HG03457 (cell line): ENCODE measurements at regions not wholly inside any gene's neighbourhood (a gene's known extent, or its start where the extent isn't known, plus 50 kb on each side); places are given as distances from the start of the nearest gene placed in this dataset.

Experiments used
- ATAC-seq: cut with Tn5 transposase; IDR thresholded peaks from one replicate; pipeline ENCODE4 v1.9.1; 2021; ENCODE audit warnings: moderate number of reproducible peaks; ENCODE audit not compliant: unreplicated experiment

DNA sequence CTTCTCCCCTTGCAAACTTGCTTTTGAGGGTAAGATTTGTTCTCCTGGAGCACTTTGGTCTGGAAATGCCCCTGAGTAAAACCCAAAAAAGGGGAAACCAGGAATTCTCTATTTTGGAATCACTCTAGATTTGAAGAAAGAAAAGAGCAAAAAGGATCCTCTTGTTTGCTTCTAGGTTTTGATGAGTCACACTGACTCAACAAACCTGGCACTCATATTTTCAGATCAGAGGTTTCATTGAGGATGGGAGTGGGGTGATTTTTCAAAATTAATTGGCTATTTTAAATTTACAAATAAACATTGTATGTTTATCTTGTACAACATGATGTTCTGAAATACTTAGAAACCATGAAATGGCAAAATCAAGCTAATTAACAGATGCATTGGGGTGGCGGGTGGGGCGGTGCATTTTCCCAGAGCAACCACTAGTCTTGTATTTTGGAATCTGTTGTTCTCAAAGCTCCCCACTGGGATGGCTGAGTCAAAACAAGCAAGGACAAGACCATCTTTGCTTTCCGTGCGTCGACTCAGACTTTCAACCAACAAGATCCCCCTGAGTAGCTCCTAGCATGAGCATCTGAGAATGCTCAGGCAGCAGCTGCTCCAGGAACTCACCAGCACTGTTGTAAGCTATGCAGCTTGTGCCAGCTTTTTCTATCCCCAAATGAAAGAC lies 451.4 kb downstream of the WDR72 start:
- no peak for ATAC-seq

DNA sequence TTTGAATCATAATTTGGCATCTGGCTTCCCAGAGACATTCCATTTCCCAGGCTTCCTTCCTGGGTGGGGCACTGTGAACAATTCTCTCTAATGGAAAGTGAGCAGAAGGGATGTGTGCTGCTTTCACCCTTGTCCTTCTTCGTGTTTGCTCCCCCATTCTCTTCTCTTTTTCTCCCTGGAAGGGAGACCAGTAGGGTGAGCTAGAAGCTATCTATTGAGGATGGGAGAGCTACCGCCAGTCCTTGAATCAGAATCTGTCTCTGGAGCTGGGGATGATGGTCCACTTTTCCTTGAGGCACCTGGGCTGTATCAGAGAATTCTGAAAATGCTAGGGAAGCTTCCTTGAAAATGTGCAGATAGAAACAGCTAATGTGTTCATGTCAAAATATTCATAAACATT lies 453.9 kb downstream of the WDR72 start:
- no peak for ATAC-seq

GRCh38 chr15:53305101-53305500 lies 454.4 kb downstream of the WDR72 start:
- no peak for ATAC-seq

GRCh38 chr15:53297828-53298227 lies 461.6 kb downstream of the WDR72 start:
- ATAC-seq = no peak

GRCh38 chr15:53296603-53297002 lies 462.9 kb downstream of the WDR72 start:
- no peak for ATAC-seq

DNA sequence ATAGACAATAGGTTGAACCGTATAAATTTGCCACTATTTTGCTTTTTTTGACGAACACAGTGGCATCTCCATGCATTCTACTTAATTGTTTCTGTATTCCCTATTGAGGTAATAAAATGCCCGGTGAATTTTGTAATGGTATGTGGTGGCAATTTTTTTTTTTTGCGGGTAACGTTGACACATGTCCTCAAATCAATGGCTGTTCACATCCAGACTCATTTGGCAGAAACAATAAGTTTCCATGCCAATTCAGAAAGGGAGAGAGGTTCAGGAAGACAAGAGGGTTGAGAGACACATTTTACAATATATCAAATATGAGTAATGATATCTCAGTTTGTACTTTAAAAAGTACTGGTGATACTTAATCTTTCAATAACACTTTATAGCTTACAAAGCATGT lies 463.9 kb downstream of the WDR72 start:
- no peak for ATAC-seq

GRCh38 chr15:53288542-53288941 lies 470.9 kb downstream of the WDR72 start:
- ATAC-seq = no peak

DNA sequence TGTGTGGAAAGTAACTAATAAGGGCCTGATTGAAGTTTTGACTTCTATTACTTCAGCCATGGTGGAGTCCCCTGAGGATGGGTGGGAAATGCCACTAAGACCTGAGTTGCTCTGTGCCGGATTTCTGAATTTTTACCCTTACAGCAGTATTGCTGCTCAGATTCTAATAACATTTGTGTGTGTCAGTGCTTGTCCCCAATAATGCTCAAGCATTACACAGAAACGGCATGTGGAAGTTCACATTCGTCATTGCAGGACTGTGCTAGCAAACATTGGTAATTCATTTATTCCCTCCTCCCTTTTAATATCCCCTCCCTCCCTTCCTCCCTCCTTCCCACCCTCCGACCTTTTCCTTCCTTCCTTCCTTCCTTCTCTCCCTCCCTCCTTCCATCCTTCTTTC lies 484.5 kb upstream of the ONECUT1 start:
- ATAC-seq = no peak

GRCh38 chr15:53272116-53272515 lies 482.0 kb upstream of the ONECUT1 start:
- no peak for ATAC-seq

GRCh38 chr15:53266176-53266575 lies 476.0 kb upstream of the ONECUT1 start:
- no peak for ATAC-seq

DNA sequence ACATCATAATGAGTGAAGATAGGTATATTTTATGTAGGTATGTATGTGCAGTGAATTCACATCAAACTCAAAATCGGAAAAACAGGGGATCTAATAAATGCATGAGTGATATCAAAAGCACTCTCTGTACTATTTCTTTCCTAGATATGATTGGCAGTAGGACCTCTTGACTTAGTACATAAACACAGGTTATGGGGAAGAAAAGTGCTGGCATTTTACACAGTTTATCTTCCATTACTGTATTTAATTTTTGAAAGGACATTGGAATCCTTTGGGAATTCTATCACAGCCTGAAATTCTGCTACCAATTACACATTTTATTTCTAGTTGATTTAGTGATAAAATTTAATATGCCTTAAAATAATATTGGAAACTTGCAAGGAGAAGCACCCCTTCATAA lies 470.5 kb upstream of the ONECUT1 start:
- no peak for ATAC-seq

DNA sequence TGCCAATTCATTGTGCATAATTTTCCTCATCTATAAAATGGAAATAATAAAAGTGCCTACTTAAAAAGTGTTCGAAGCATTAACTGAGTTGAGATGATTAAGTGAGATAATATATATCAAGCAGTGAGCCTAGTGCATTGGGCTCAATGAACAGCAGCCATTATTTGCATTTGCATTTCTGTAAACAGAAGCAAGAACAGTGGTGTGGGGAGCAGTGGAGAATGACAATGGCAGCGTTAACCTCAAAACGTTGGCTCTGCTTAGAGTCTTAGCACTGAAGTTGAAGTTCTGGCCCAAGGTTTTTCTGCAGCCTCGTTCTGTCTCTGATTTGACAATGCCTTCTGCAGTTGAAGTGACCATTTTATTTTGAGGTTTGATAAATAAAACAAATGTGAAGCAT lies 466.3 kb upstream of the ONECUT1 start:
- no peak for ATAC-seq

GRCh38 chr15:53256043-53256442 lies 465.9 kb upstream of the ONECUT1 start:
- ATAC-seq = no peak

DNA sequence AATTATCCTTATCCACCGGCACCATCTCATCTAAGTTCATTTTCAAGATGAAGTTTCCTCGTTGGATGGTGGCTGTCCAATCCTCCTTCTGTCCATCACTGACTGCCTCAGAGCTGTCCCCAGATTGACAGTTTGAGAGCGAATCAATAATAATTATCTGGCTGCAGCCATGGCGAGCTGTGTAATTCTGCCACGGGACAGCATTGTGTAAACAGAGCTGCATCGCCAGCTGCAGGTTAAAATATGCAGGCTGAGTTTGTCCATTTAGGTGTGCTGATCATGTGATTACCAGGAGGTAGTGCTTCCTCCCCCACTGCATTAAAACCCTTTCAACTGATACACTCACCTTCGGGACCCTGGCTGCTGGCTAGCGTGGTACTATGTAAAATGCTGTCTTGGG lies 461.9 kb upstream of the ONECUT1 start:
- no peak for ATAC-seq

DNA sequence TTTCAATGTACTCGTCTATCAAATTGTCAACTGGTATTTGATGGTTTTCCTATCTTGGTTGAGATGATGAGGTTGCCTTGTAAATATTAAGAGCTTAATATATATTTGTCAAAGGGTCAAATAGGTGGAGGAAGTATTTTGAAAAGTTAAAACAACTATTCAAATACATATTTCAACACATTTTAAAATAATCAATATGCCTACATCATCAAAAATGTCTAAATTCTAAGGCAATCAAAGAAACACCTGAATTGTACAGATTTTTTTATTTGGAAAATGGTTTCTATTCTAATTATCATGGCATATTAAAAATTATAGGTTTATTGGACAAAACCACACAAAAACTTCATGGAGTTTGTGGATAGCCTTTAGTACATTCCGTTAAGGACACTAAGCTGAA lies 461.4 kb upstream of the ONECUT1 start:
- no peak for ATAC-seq

DNA sequence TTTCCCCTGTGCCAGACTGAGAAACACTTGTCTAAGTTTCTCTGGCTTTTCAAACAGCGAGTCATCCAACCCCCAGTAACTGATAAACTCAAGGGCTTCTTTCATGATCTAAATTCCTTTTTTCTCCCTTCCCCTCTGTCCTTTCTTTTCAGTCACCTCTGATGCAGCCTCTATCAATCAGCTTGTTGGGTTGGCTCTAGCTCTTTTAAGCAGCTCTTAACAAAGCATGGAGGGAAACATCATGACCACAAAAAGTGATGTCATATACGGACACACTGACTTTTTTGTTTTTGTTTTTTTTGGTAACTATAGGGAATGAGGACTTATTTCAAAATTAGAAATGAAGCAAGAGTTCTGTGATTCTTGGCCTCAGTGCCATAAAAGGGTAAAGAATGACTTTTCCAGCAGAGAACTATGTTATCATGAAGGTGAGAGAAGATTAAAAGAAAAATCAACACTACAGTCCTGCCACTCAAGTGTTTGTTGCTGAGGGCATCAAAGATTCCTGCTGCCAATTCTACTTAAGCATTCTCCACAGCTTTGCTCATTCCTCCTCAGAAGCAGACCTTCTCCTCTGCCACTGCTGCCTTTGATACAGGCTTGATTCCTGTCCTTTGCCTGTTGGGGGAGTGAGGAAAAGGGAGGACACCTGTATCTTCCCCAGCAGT lies 457.0 kb upstream of the ONECUT1 start:
- ATAC-seq = no peak

DNA sequence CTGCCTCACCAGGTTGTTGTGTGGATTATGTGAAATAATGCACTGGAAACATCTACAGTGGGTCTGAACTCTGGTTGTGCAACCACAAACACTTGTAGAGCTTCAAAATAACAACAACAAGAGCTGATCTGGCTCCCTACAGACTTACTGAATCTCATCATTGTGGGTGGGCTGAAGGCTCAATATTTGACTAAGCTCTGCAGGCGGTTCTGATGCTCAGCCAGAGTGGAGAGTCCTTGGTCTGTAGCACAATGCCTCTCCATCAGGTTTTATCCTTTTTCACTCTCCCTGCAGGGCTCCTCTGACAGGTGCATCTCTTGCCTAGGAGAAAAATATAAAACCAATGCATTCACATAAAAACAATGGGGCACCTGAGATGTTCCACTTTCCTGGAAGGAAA lies 456.3 kb upstream of the ONECUT1 start:
- no peak for ATAC-seq

- no peak for ATAC-seq
These were observed 443.7 kb upstream of the ONECUT1 start for GRCh38 chr15:53233801-53234200.

- no peak for ATAC-seq
These were observed 440.3 kb upstream of the ONECUT1 start for GRCh38 chr15:53230473-53230872.

DNA sequence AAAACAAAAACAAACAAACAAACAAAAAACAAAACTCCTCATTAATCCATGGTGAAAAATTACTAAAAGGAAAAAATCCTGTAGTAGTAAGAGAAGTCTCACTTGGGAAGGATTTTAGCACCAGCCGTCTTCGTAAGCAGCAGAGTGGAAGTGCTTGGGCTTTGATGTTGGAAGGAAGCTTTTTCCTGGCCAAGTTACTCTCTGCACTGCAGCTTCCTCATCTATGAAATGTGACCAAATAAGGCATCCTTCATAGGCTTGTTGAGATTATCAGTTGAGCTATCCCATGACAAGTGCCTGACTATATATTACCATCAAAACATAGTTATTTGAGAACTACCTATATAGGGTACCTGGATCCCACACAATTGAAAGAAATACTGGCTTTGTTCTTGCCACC lies 436.4 kb upstream of the ONECUT1 start:
- no peak for ATAC-seq

- no peak for ATAC-seq
These were observed 435.6 kb upstream of the ONECUT1 start for GRCh38 chr15:53225781-53226180.

- no peak for ATAC-seq
These were observed 434.2 kb upstream of the ONECUT1 start for GRCh38 chr15:53224371-53224770.

- no peak for ATAC-seq
These were observed 433.7 kb upstream of the ONECUT1 start for GRCh38 chr15:53223815-53224214.
